Fibroblast of mammary gland (primary cell): ENCODE measurements at regions not wholly inside any gene's neighbourhood (a gene's known extent, or its start where the extent isn't known, plus 50 kb on each side); places are given as distances from the start of the nearest gene placed in this dataset.

Experiments
- DNase-seq: peaks from one replicate; pipeline ENCODE4 v3.0.0-alpha.2; 2010; ENCODE audit warnings: low read depth
- H3K4me3 ChIP-seq: 2 replicates; pipeline ENCODE4 v1.5.1; 2011; ENCODE audit warnings: low read depth, mild to moderate bottlenecking, low read length, moderate library complexity; ENCODE audit not compliant: control insufficient read depth
- CTCF ChIP-seq: conservative IDR thresholded peaks from 2 replicates; pipeline ENCODE4 v1.5.1; 2011; ENCODE audit warnings: low read depth, low read length, inconsistent platforms; ENCODE audit not compliant: control insufficient read depth, insufficient read depth

GRCh38 chr12:92436856-92437255, 265.9 kb upstream of the PLEKHG7 start:
- no peak overlapping the region for H3K4me3 ChIP-seq
- no peak for TF ChIP-seq CTCF
- no peak for DNase-seq

- TF ChIP-seq CTCF = no peak
- DNase-seq = no peak
- H3K4me3 ChIP-seq = no peak overlapping the region
Observed at GRCh38 chr12:92434607-92435025, 268.2 kb upstream of the PLEKHG7 start.

- TF ChIP-seq CTCF = no peak
- H3K4me3 ChIP-seq = no peak overlapping the region
- DNase-seq = no peak
Observed at GRCh38 chr12:92432724-92433441, 269.9 kb upstream of the PLEKHG7 start.

GRCh38 chr12:92431146-92431545, 271.6 kb upstream of the PLEKHG7 start:
- H3K4me3 ChIP-seq = no peak overlapping the region
- DNase-seq = no peak
- TF ChIP-seq CTCF = no peak

GRCh38 chr12:92426332-92426731, 276.5 kb upstream of the PLEKHG7 start:
- no peak for TF ChIP-seq CTCF
- no peak overlapping the region for H3K4me3 ChIP-seq
- no peak for DNase-seq

GRCh38 chr12:92425165-92425564, 277.6 kb upstream of the PLEKHG7 start:
- DNase-seq = no peak
- no peak for TF ChIP-seq CTCF
- no peak overlapping the region for H3K4me3 ChIP-seq
